ENCODE measurements at regions not wholly inside any gene's neighbourhood (a gene's known extent, or its start where the extent isn't known, plus 50 kb on each side); places are given as distances from the start of the nearest gene placed in this dataset.

DNA sequence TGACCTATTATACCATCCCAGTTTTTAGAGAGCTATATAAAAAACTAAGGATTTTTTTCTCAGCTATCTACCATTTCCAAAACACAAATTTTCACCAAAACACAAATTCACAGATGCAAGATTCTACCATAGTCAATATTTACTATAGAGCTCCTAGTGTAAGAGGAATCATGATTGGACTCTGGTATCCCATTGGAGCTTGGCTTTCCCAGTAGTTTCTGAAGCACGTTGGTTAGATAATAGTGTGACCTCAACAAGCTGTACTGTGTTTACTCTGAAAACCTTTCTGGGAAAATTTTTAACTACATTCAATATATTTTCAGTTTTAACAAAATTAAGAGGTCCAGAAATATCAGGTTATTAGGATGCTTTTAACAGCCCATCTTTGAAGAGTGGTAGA is 660.6 kb upstream of the SLC10A2 start:
- Mint-ChIP-seq H3K9me3 (peaks cover 0 to 5% (median 4%) of the 10 kb centered on the region in 11 donors), H3K27ac (no peak overlapping the region), H3K4me1 (no peaks in the 10 kb centered on the region), H3K4me3 (no peak overlapping the region), H3K36me3 (no peaks in the 10 kb centered on the region), H3K27me3 (peaks cover 0 to 5% (median 0%) of the 10 kb centered on the region in 5 donors)
- no peak overlapping the region for H3K27ac ChIP-seq (ENCODE audit: low read depth, low read length)
- intact Hi-C loops (cut with micrococcal nuclease): no loop called here
- H3K4me1 ChIP-seq (ENCODE audit: control insufficient read depth in 2 of 2, insufficient read depth in 2 of 2, low read length in 2 of 2): no peaks in the 10 kb centered on the region
- POLR2A ChIA-PET: no interaction called here
- CTCF ChIA-PET: no interaction called here
- ATAC-seq (no peak), DNase-seq (no peak)
- H3K36me3 ChIP-seq (ENCODE audit: control insufficient read depth in 2 of 3, insufficient read depth in 3 of 3, low read length in 3 of 3): no peaks in the 10 kb centered on the region
- no peaks in the 10 kb centered on the region for H3K9me3 ChIP-seq (ENCODE audit: control insufficient read depth in 2 of 3, low read length in 3 of 3)
- no peaks in the 10 kb centered on the region for H3K27me3 ChIP-seq (ENCODE audit: control insufficient read depth in 2 of 2, insufficient read depth in 2 of 2, low read length in 2 of 2)
- H3K4me3 ChIP-seq (ENCODE audit: low read length): no peak overlapping the region

DNA sequence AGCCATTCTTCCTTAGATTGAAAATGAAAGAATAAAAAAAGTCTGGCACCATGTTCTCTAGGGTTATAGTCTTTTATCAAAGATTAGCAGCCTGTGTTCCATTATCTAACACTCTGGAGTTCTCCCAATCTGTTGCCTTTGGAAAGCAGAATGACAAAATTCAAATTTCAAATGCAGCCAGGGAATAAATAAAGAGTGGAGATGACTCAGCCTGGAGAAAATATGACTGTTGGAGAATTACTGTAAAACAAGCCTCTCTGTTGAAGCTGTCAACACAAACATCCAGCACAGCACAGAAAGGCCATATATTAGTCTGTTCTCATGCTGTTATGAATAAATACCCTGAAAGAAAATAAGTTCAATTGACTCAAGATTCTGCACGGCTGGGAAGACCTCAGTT is 650.5 kb upstream of the SLC10A2 start:
- intact Hi-C loops (cut with micrococcal nuclease): no loop called here
- Histone ChIP-seq H3K36me3 (ENCODE audit: control insufficient read depth in 2 of 3, insufficient read depth in 3 of 3, low read length in 3 of 3) (no peaks in the 10 kb centered on the region), H3K4me3 (ENCODE audit: low read length) (no peak overlapping the region), H3K27ac (ENCODE audit: low read depth, low read length) (no peak overlapping the region), H3K27me3 (ENCODE audit: control insufficient read depth in 2 of 2, insufficient read depth in 2 of 2, low read length in 2 of 2) (no peaks in the 10 kb centered on the region), H3K4me1 (ENCODE audit: control insufficient read depth in 2 of 2, insufficient read depth in 2 of 2, low read length in 2 of 2) (no peaks in the 10 kb centered on the region), H3K9me3 (ENCODE audit: control insufficient read depth in 2 of 3, low read length in 3 of 3) (no peaks in the 10 kb centered on the region)
- no peaks in the 10 kb centered on the region for H3K27me3 Mint-ChIP-seq
- ATAC-seq: no peak
- no peak overlapping the region for H3K4me3 Mint-ChIP-seq
- CTCF ChIA-PET: no interaction called here
- H3K36me3 Mint-ChIP-seq: no peaks in the 10 kb centered on the region
- DNase-seq: no peak
- POLR2A ChIA-PET: no interaction called here
- no peak overlapping the region for H3K27ac Mint-ChIP-seq
- H3K9me3 Mint-ChIP-seq: peaks cover 0 to 8% (median 4%) of the 10 kb centered on the region in 11 donors
- no peaks in the 10 kb centered on the region for H3K4me1 Mint-ChIP-seq

- POLR2A ChIA-PET: no interaction called here
- H3K4me3 Mint-ChIP-seq: no peak overlapping the region
Measured at GRCh38 chr13:103715335-103715734, 649.1 kb upstream of the SLC10A2 start.

GRCh38 chr13:103703246-103703645 is 637.0 kb upstream of the SLC10A2 start:
- H3K9me3 Mint-ChIP-seq: peaks cover 0 to 24% (median 3%) of the 10 kb centered on the region in 11 donors
- DNase-seq (no peak), ATAC-seq (no peak)
- Histone ChIP-seq H3K27me3 (ENCODE audit: control insufficient read depth in 2 of 2, insufficient read depth in 2 of 2, low read length in 2 of 2) (no peaks in the 10 kb centered on the region), H3K36me3 (ENCODE audit: control insufficient read depth in 2 of 3, insufficient read depth in 3 of 3, low read length in 3 of 3) (no peaks in the 10 kb centered on the region), H3K27ac (ENCODE audit: low read depth, low read length) (no peak overlapping the region), H3K4me3 (ENCODE audit: low read length) (no peak overlapping the region), H3K9me3 (ENCODE audit: control insufficient read depth in 2 of 3, low read length in 3 of 3) (no peaks in the 10 kb centered on the region), H3K4me1 (ENCODE audit: control insufficient read depth in 2 of 2, insufficient read depth in 2 of 2, low read length in 2 of 2) (no peaks in the 10 kb centered on the region)
- no peaks in the 10 kb centered on the region for H3K27me3 Mint-ChIP-seq
- POLR2A ChIA-PET: no interaction called here
- H3K36me3 Mint-ChIP-seq: no peaks in the 10 kb centered on the region
- CTCF ChIA-PET: no interaction called here
- intact Hi-C loops (cut with micrococcal nuclease): no loop called here
- H3K4me3 Mint-ChIP-seq: no peak overlapping the region
- no peaks in the 10 kb centered on the region for H3K4me1 Mint-ChIP-seq
- no peak overlapping the region for H3K27ac Mint-ChIP-seq

More at GRCh38 chr13:103715335-103715734, 649.1 kb upstream of the SLC10A2 start:
- H3K36me3 ChIP-seq (ENCODE audit: control insufficient read depth in 2 of 3, insufficient read depth in 3 of 3, low read length in 3 of 3): no peaks in the 10 kb centered on the region
- Mint-ChIP-seq H3K9me3 (peaks cover 0 to 8% (median 2%) of the 10 kb centered on the region in 11 donors), H3K27ac (no peak overlapping the region), H3K36me3 (no peaks in the 10 kb centered on the region), H3K27me3 (no peaks in the 10 kb centered on the region), H3K4me1 (no peaks in the 10 kb centered on the region)
- intact Hi-C loops (cut with micrococcal nuclease): no loop called here
- no peak overlapping the region for H3K27ac ChIP-seq (ENCODE audit: low read depth, low read length)
- ATAC-seq (no peak), DNase-seq (no peak)
- no peaks in the 10 kb centered on the region for H3K9me3 ChIP-seq (ENCODE audit: control insufficient read depth in 2 of 3, low read length in 3 of 3)
- H3K27me3 ChIP-seq (ENCODE audit: control insufficient read depth in 2 of 2, insufficient read depth in 2 of 2, low read length in 2 of 2): no peaks in the 10 kb centered on the region
- CTCF ChIA-PET: no interaction called here
- no peak overlapping the region for H3K4me3 ChIP-seq (ENCODE audit: low read length)
- H3K4me1 ChIP-seq (ENCODE audit: control insufficient read depth in 2 of 2, insufficient read depth in 2 of 2, low read length in 2 of 2): no peaks in the 10 kb centered on the region

DNA sequence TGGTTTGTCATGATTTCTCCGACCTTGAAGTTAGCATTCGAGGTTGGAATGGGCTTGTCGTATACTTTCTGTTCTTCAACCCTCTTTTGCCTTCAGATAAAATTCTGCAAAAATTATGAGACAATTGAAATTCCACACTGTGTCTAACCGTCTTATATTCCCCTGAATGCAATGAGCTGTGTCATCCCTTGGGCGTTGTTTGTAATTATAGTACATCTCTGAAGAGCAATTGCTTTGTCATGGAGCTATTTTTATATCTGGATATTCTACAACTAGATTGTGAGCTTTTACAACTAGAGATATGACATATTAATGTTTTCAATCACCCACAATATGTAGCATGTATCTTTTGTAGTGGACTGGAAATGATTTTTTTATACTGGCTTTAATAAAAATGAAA is 631.8 kb upstream of the SLC10A2 start:
- no peaks in the 10 kb centered on the region for H3K4me1 ChIP-seq (ENCODE audit: control insufficient read depth in 2 of 2, insufficient read depth in 2 of 2, low read length in 2 of 2)
- no peaks in the 10 kb centered on the region for H3K27me3 Mint-ChIP-seq
- no peaks in the 10 kb centered on the region for H3K9me3 ChIP-seq (ENCODE audit: control insufficient read depth in 2 of 3, low read length in 3 of 3)
- no peak for DNase-seq
- CTCF ChIA-PET: no interaction called here
- H3K4me3 ChIP-seq (ENCODE audit: low read length): no peak overlapping the region
- ATAC-seq: no peak
- no peaks in the 10 kb centered on the region for H3K36me3 Mint-ChIP-seq
- no peaks in the 10 kb centered on the region for H3K36me3 ChIP-seq (ENCODE audit: control insufficient read depth in 2 of 3, insufficient read depth in 3 of 3, low read length in 3 of 3)
- no peak overlapping the region for H3K27ac ChIP-seq (ENCODE audit: low read depth, low read length)
- peaks cover 0 to 21% (median 3%) of the 10 kb centered on the region in 11 donors for H3K9me3 Mint-ChIP-seq
- no peaks in the 10 kb centered on the region for H3K4me1 Mint-ChIP-seq
- no peaks in the 10 kb centered on the region for H3K27me3 ChIP-seq (ENCODE audit: control insufficient read depth in 2 of 2, insufficient read depth in 2 of 2, low read length in 2 of 2)
- H3K4me3 Mint-ChIP-seq: no peak overlapping the region
- POLR2A ChIA-PET: no interaction called here
- intact Hi-C loops (cut with micrococcal nuclease): no loop called here
- H3K27ac Mint-ChIP-seq: no peak overlapping the region

GRCh38 chr13:103695320-103695719 is 629.1 kb upstream of the SLC10A2 start:
- POLR2A ChIA-PET: no interaction called here
- no peaks in the 10 kb centered on the region for H3K4me1 Mint-ChIP-seq
- intact Hi-C loops (cut with micrococcal nuclease): no loop called here
- no peak overlapping the region for H3K4me3 ChIP-seq (ENCODE audit: low read length)
- H3K27me3 Mint-ChIP-seq: no peaks in the 10 kb centered on the region
- DNase-seq (no peak), ATAC-seq (no peak)
- no peaks in the 10 kb centered on the region for H3K9me3 ChIP-seq (ENCODE audit: control insufficient read depth in 2 of 3, low read length in 3 of 3)
- H3K27ac ChIP-seq (ENCODE audit: low read depth, low read length): no peak overlapping the region
- H3K4me1 ChIP-seq (ENCODE audit: control insufficient read depth in 2 of 2, insufficient read depth in 2 of 2, low read length in 2 of 2): no peaks in the 10 kb centered on the region
- peaks cover 0 to 14% (median 0%) of the 10 kb centered on the region in 11 donors for H3K9me3 Mint-ChIP-seq
- CTCF ChIA-PET: no interaction called here
- H3K36me3 Mint-ChIP-seq: no peaks in the 10 kb centered on the region
- no peaks in the 10 kb centered on the region for H3K27me3 ChIP-seq (ENCODE audit: control insufficient read depth in 2 of 2, insufficient read depth in 2 of 2, low read length in 2 of 2)
- no peak overlapping the region for H3K4me3 Mint-ChIP-seq
- H3K27ac Mint-ChIP-seq: no peak overlapping the region
- H3K36me3 ChIP-seq (ENCODE audit: control insufficient read depth in 2 of 3, insufficient read depth in 3 of 3, low read length in 3 of 3): no peaks in the 10 kb centered on the region

DNA sequence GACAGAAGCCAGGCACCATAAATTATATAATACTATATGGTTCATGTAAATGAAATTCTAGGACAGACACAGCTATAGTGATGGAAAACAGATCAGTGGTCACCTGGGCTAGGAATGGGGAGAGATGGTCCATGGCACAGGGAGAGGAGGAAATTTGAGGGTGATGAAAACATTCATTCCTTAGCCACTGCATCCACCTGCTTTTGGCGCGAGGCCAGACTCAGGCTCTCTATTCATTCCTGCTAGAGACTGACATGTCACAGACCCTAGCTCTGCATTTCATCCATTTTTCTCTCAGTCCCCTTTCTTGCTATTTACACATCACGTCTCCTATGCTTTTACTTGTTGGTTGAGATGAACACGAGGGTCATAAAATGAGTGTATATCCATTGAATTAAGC is 628.3 kb upstream of the SLC10A2 start:
- no peak for ATAC-seq

More for the DNA sequence above, 628.3 kb upstream of the SLC10A2 start:
- Histone ChIP-seq H3K9me3 (ENCODE audit: control insufficient read depth in 2 of 3, low read length in 3 of 3) (no peaks in the 10 kb centered on the region), H3K36me3 (ENCODE audit: control insufficient read depth in 2 of 3, insufficient read depth in 3 of 3, low read length in 3 of 3) (no peaks in the 10 kb centered on the region), H3K4me3 (ENCODE audit: low read length) (no peak overlapping the region), H3K27me3 (ENCODE audit: control insufficient read depth in 2 of 2, insufficient read depth in 2 of 2, low read length in 2 of 2) (no peaks in the 10 kb centered on the region), H3K27ac (ENCODE audit: low read depth, low read length) (no peak overlapping the region), H3K4me1 (ENCODE audit: control insufficient read depth in 2 of 2, insufficient read depth in 2 of 2, low read length in 2 of 2) (no peaks in the 10 kb centered on the region)
- Mint-ChIP-seq H3K4me3 (no peak overlapping the region), H3K36me3 (no peaks in the 10 kb centered on the region), H3K4me1 (no peaks in the 10 kb centered on the region), H3K27me3 (no peaks in the 10 kb centered on the region), H3K9me3 (peaks cover 0 to 14% (median 0%) of the 10 kb centered on the region in 11 donors), H3K27ac (no peak overlapping the region)
- no peak for DNase-seq
- POLR2A ChIA-PET: no interaction called here
- CTCF ChIA-PET: no interaction called here
- intact Hi-C loops (cut with micrococcal nuclease): no loop called here
